ENCODE measurements at regions not wholly inside any gene's neighbourhood (a gene's known extent, or its start where the extent isn't known, plus 50 kb on each side); places are given as distances from the start of the nearest gene placed in this dataset.

GRCh38 chr9:135239769-135240141 is 152.3 kb downstream of the OLFM1 start:
- TF ChIP-seq SMC3 (conservative IDR thresholded peaks at IDR 0.05; ENCODE audit: poor library complexity) (no peak), CTCF (IDR thresholded peaks at IDR 0.05; ENCODE audit: poor library complexity, severe bottlenecking) (no peak), POLR2AphosphoS5 (IDR thresholded peaks at IDR 0.05) (no peak), EP300 (conservative IDR thresholded peaks at IDR 0.05; ENCODE audit: poor library complexity, severe bottlenecking) (no peak), RAD21 (conservative IDR thresholded peaks at IDR 0.05) (no peak), REST (IDR thresholded peaks at IDR 0.05; ENCODE audit: borderline replicate concordance) (no peak), EZH2 (IDR thresholded peaks at IDR 0.05; ENCODE audit: borderline replicate concordance, insufficient read depth, low read length, poor library complexity, severe bottlenecking) (no peak), MXI1 (conservative IDR thresholded peaks at IDR 0.05; ENCODE audit: poor library complexity, severe bottlenecking) (no peak), TAF1 (IDR thresholded peaks at IDR 0.05; ENCODE audit: low read depth) (no peak)
- Histone ChIP-seq H3K36me3 (ENCODE audit: insufficient read depth, low read length) (no peaks in the 10 kb centered on the region), H3K4me2 (ENCODE audit: low read length) (no peak overlapping the region), H3K4me3 (ENCODE audit: low read length) (no peak overlapping the region), H3K27ac (ENCODE audit: low read length) (no peak overlapping the region), H3K9me3 (ENCODE audit: low read length) (no peaks in the 10 kb centered on the region), H3K9ac (ENCODE audit: low read length) (no peak overlapping the region), H4K20me1 (ENCODE audit: insufficient read depth) (no peaks in the 10 kb centered on the region), H2AFZ (ENCODE audit: low read depth, low read length) (no peak overlapping the region), H3K9me2 (ENCODE audit: insufficient read depth, low read length) (no peaks in the 10 kb centered on the region), H3K79me2 (replicated peaks; ENCODE audit: insufficient read depth, low read length) (no peaks in the 10 kb centered on the region), H3F3A (ENCODE audit: insufficient read depth, low read length, poor library complexity, severe bottlenecking) (no peaks in the 10 kb centered on the region), H3K27me3 (ENCODE audit: insufficient read depth, low read depth, low read length) (no peaks in the 10 kb centered on the region)

- no peaks in the 10 kb centered on the region for H3K27me3 ChIP-seq (ENCODE audit: insufficient read depth, low read depth, low read length)
- no peaks in the 10 kb centered on the region for H3K79me2 ChIP-seq (replicated peaks; ENCODE audit: insufficient read depth, low read length)
- H3K9me3 ChIP-seq (ENCODE audit: low read length) = no peaks in the 10 kb centered on the region
- no peak overlapping the region for H3K4me3 ChIP-seq (ENCODE audit: low read length)
- no peak overlapping the region for H3K9ac ChIP-seq (ENCODE audit: low read length)
- no peaks in the 10 kb centered on the region for H3F3A ChIP-seq (ENCODE audit: insufficient read depth, low read length, poor library complexity, severe bottlenecking)
- no peak overlapping the region for H3K4me2 ChIP-seq (ENCODE audit: low read length)
- H3K9me2 ChIP-seq (ENCODE audit: insufficient read depth, low read length) = no peaks in the 10 kb centered on the region
- no peak overlapping the region for H2AFZ ChIP-seq (ENCODE audit: low read depth, low read length)
- no peaks in the 10 kb centered on the region for H3K36me3 ChIP-seq (ENCODE audit: insufficient read depth, low read length)
- TF ChIP-seq EP300 (conservative IDR thresholded peaks at IDR 0.05; ENCODE audit: poor library complexity, severe bottlenecking) (no peak), EZH2 (IDR thresholded peaks at IDR 0.05; ENCODE audit: borderline replicate concordance, insufficient read depth, low read length, poor library complexity, severe bottlenecking) (no peak)
- H4K20me1 ChIP-seq (ENCODE audit: insufficient read depth) = no peaks in the 10 kb centered on the region
- peak overlapping the region; percentile 16 for H3K27ac ChIP-seq (ENCODE audit: low read length)
These were observed 152.8 kb downstream of the OLFM1 start for GRCh38 chr9:135240222-135240621.

- H3K9ac ChIP-seq (ENCODE audit: low read length) = no peak overlapping the region
- no peak overlapping the region for H2AFZ ChIP-seq (ENCODE audit: low read depth, low read length)
- no peaks in the 10 kb centered on the region for H3K79me2 ChIP-seq (replicated peaks; ENCODE audit: insufficient read depth, low read length)
- TF ChIP-seq EP300 (conservative IDR thresholded peaks at IDR 0.05; ENCODE audit: poor library complexity, severe bottlenecking) = no peak
- no peak for TF ChIP-seq RAD21 (conservative IDR thresholded peaks at IDR 0.05)
- no peak for TF ChIP-seq TAF1 (IDR thresholded peaks at IDR 0.05; ENCODE audit: low read depth)
- no peak for TF ChIP-seq SMC3 (conservative IDR thresholded peaks at IDR 0.05; ENCODE audit: poor library complexity)
- TF ChIP-seq REST (IDR thresholded peaks at IDR 0.05; ENCODE audit: borderline replicate concordance) = no peak
- no peak for TF ChIP-seq POLR2AphosphoS5 (IDR thresholded peaks at IDR 0.05)
- no peak for TF ChIP-seq EZH2 (IDR thresholded peaks at IDR 0.05; ENCODE audit: borderline replicate concordance, insufficient read depth, low read length, poor library complexity, severe bottlenecking)
- H3K4me2 ChIP-seq (ENCODE audit: low read length) = no peak overlapping the region
- H3F3A ChIP-seq (ENCODE audit: insufficient read depth, low read length, poor library complexity, severe bottlenecking) = no peaks in the 10 kb centered on the region
- H3K4me3 ChIP-seq (ENCODE audit: low read length) = no peak overlapping the region
- no peaks in the 10 kb centered on the region for H3K9me2 ChIP-seq (ENCODE audit: insufficient read depth, low read length)
- no peaks in the 10 kb centered on the region for H3K9me3 ChIP-seq (ENCODE audit: low read length)
- H4K20me1 ChIP-seq (ENCODE audit: insufficient read depth) = no peaks in the 10 kb centered on the region
- H3K36me3 ChIP-seq (ENCODE audit: insufficient read depth, low read length) = no peaks in the 10 kb centered on the region
- H3K27me3 ChIP-seq (ENCODE audit: insufficient read depth, low read depth, low read length) = no peaks in the 10 kb centered on the region
- H3K27ac ChIP-seq (ENCODE audit: low read length) = peak overlapping the region; percentile 16
These were observed 153.4 kb downstream of the OLFM1 start for GRCh38 chr9:135240871-135241311.
